Trophoblast cell (in vitro differentiated cells and primary cell): ENCODE measurements at regions not wholly inside any gene's neighbourhood (a gene's known extent, or its start where the extent isn't known, plus 50 kb on each side); places are given as distances from the start of the nearest gene placed in this dataset.

Experiments
- DNase-seq, 2 donors: peaks; one replicate each; pipeline ENCODE4 v3.0.0-alpha.2; 2016
- H2AFZ ChIP-seq: 2 replicates; pipeline ENCODE4 v1.6.1; 2013; ENCODE audit warnings: low read length, moderate library complexity, mild to moderate bottlenecking; ENCODE audit not compliant: insufficient read depth, poor library complexity
- H2AK5ac ChIP-seq: 2 replicates; pipeline ENCODE4 v1.6.1; 2013; ENCODE audit warnings: mild to moderate bottlenecking, low read length
- H2BK120ac ChIP-seq: 2 replicates; pipeline ENCODE4 v1.6.1; 2013; ENCODE audit warnings: low read length, mild to moderate bottlenecking, moderate library complexity; ENCODE audit not compliant: insufficient read depth, poor library complexity
- H2BK12ac ChIP-seq: 2 replicates; pipeline ENCODE4 v1.6.1; 2013; ENCODE audit warnings: mild to moderate bottlenecking, low read length, moderate library complexity
- H2BK5ac ChIP-seq: 2 replicates; pipeline ENCODE4 v1.6.1; 2013; ENCODE audit warnings: low read length, low read depth, moderate library complexity, mild to moderate bottlenecking; ENCODE audit not compliant: poor library complexity
- H3K14ac ChIP-seq: 2 replicates; pipeline ENCODE4 v1.6.1; 2013; ENCODE audit warnings: mild to moderate bottlenecking, low read length
- H3K18ac ChIP-seq: 2 replicates; pipeline ENCODE4 v1.6.1; 2013; ENCODE audit warnings: mild to moderate bottlenecking, low read length
- H3K23ac ChIP-seq: 2 replicates; pipeline ENCODE4 v1.6.1; 2013; ENCODE audit warnings: low read length
- H3K27ac ChIP-seq: 2 replicates; pipeline ENCODE4 v1.5.1; 2013; ENCODE audit warnings: low read depth, mild to moderate bottlenecking, inconsistent platforms, low read length, moderate library complexity
- H3K27me3 ChIP-seq: 2 replicates; pipeline ENCODE4 v1.6.1; 2013; ENCODE audit warnings: inconsistent platforms, mild to moderate bottlenecking, low read length, moderate library complexity; ENCODE audit not compliant: insufficient read depth
- H3K36me3 ChIP-seq, 2 experiments: 1 replicate in 1 of 2; 2 replicates in 1 of 2; pipeline ENCODE4 v1.6.1; 2013; ENCODE audit warnings: low read length in 2 of 2, mild to moderate bottlenecking in 2 of 2, moderate library complexity in 1 of 2; ENCODE audit not compliant: insufficient read depth in 2 of 2, control insufficient read depth in 1 of 2
- H3K4ac ChIP-seq: 2 replicates; pipeline ENCODE4 v1.6.1; 2013; ENCODE audit warnings: low read depth, mild to moderate bottlenecking, low read length, moderate library complexity
- H3K4me1 ChIP-seq, 2 experiments: 1 replicate in 1 of 2; 2 replicates in 1 of 2; pipeline ENCODE4 v1.6.1; 2013; ENCODE audit warnings: low read length in 2 of 2, mild to moderate bottlenecking in 2 of 2, moderate library complexity in 1 of 2; ENCODE audit not compliant: insufficient read depth in 2 of 2, control insufficient read depth in 1 of 2
- H3K4me2 ChIP-seq: 2 replicates; pipeline ENCODE4 v1.6.1; 2013; ENCODE audit warnings: inconsistent platforms, mild to moderate bottlenecking, low read length, moderate library complexity
- H3K4me3 ChIP-seq: 2 replicates; pipeline ENCODE4 v1.5.1; 2013; ENCODE audit warnings: mild to moderate bottlenecking, low read depth, low read length, inconsistent platforms
- H3K79me1 ChIP-seq: one replicate; pipeline ENCODE4 v1.6.1; 2013; ENCODE audit warnings: low read length
- H3K79me2 ChIP-seq: 2 replicates; pipeline ENCODE4 v1.6.1; 2013; ENCODE audit warnings: low read length, mild to moderate bottlenecking; ENCODE audit not compliant: control insufficient read depth, insufficient read depth, poor library complexity
- H3K9ac ChIP-seq: 2 replicates; pipeline ENCODE4 v1.6.1; 2013; ENCODE audit warnings: mild to moderate bottlenecking, low read length
- H3K9me3 ChIP-seq: 2 replicates; pipeline ENCODE4 v1.6.1; 2013; ENCODE audit warnings: low read depth, mild to moderate bottlenecking, control low read depth, inconsistent platforms, low read length; ENCODE audit not compliant: insufficient read depth
- H4K12ac ChIP-seq: 2 replicates; pipeline ENCODE4 v1.6.1; 2013; ENCODE audit warnings: low read depth, mild to moderate bottlenecking, low read length, moderate library complexity
- H4K8ac ChIP-seq: 2 replicates; pipeline ENCODE4 v1.6.1; 2013; ENCODE audit warnings: low read depth, mild to moderate bottlenecking, low read length, moderate library complexity
- H4K91ac ChIP-seq: one replicate; pipeline ENCODE4 v1.6.1; 2013; ENCODE audit warnings: low read depth, mild to moderate bottlenecking, low read length, moderate library complexity
- WGBS: extraction: QIAGEN DNeasy Blood & Tissue Kit; methylation state at CpG from one replicate; pipeline ENCODE4 v1.1.7; 2013; ENCODE audit warnings: missing lambda C conversion rate; ENCODE audit not compliant: insufficient read length, insufficient coverage; ENCODE audit errors: extremely low coverage; 5-methylcytosine and 5-hydroxymethylcytosine counted together

DNA sequence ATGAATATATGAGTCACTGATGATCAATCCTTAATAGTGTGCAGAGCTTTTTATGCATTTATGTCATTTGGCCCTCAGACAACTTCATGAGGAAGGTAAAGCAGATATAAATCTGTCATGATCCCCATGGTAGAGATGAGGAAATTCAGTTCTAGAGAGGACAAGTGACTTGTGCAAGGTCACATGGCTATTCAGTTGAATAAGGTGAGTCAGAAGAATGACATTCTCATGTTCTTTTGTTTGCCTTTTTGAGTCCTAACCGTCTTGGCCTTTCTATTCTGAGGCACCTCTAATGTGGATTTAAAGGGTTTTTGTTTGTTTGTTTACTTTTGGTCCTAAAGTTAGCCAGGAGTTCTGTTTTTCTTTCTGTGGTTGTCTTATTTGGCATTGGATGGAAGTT is 116.2 kb upstream of the ELAC2 start:
- Histone ChIP-seq H3K27me3 (no peaks in the 10 kb centered on the region), H3K4ac (no peak overlapping the region), H3K79me1 (peaks cover 1% of the 10 kb centered on the region), H2BK5ac (no peak overlapping the region), H3K18ac (no peak overlapping the region), H2AK5ac (no peak overlapping the region), H3K36me3 (no peaks in the 10 kb centered on the region), H4K91ac (no peak overlapping the region), H3K79me2 (no peaks in the 10 kb centered on the region), H3K4me1 (peaks cover under 1 to 2% of the 10 kb centered on the region in 2 experiments), H3K4me2 (no peak overlapping the region), H3K9me3 (peaks cover 7% of the 10 kb centered on the region), H3K23ac (no peak overlapping the region), H2BK12ac (no peak overlapping the region), H3K9ac (no peak overlapping the region), H4K8ac (no peak overlapping the region), H3K4me3 (no peak overlapping the region), H3K27ac (no peak overlapping the region), H4K12ac (no peak overlapping the region), H2AFZ (no peak overlapping the region), H3K14ac (no peak overlapping the region), H2BK120ac (no peak overlapping the region)
- peak in 1 of 2 donors; percentile 31 for DNase-seq
- no CpG with 5 or more reads among the region's 1 CpG for WGBS

- Histone ChIP-seq H3K9ac (no peak overlapping the region), H3K4me1 (peaks cover 3 to 9% of the 10 kb centered on the region in 2 experiments), H2BK120ac (no peak overlapping the region), H2BK12ac (no peak overlapping the region), H3K4me2 (no peak overlapping the region), H3K4me3 (no peak overlapping the region), H2AFZ (no peak overlapping the region), H4K12ac (no peak overlapping the region), H3K4ac (no peak overlapping the region), H3K79me1 (peaks cover 4% of the 10 kb centered on the region), H3K36me3 (no peaks in the 10 kb centered on the region), H3K27me3 (no peaks in the 10 kb centered on the region), H4K91ac (no peak overlapping the region), H4K8ac (no peak overlapping the region), H3K27ac (no peak overlapping the region), H3K23ac (no peak overlapping the region), H3K9me3 (peaks cover 2% of the 10 kb centered on the region), H3K14ac (no peak overlapping the region), H3K18ac (no peak overlapping the region), H3K79me2 (no peaks in the 10 kb centered on the region), H2BK5ac (no peak overlapping the region), H2AK5ac (no peak overlapping the region)
- no CpG with 5 or more reads among the region's 5 CpGs for WGBS
- DNase-seq, result no peak
Observed at GRCh38 chr17:13131225-13131624, 113.4 kb upstream of the ELAC2 start.

- H3K79me2 ChIP-seq, result no peaks in the 10 kb centered on the region
- no peaks in the 10 kb centered on the region for H3K9me3 ChIP-seq
- H2BK5ac ChIP-seq, result no peak overlapping the region
- H4K12ac ChIP-seq, result no peak overlapping the region
- H3K4ac ChIP-seq, result no peak overlapping the region
- H3K4me3 ChIP-seq, result no peak overlapping the region
- H3K27me3 ChIP-seq, result no peaks in the 10 kb centered on the region
- H3K4me1 ChIP-seq, result peaks cover 3 to 9% of the 10 kb centered on the region in 2 experiments
- H2BK12ac ChIP-seq, result no peak overlapping the region
- H4K8ac ChIP-seq, result no peak overlapping the region
- H3K36me3 ChIP-seq, result no peaks in the 10 kb centered on the region
- H3K27ac ChIP-seq, result peak overlapping the region; percentile 43
- H3K14ac ChIP-seq, result no peak overlapping the region
- H3K79me1 ChIP-seq, result peaks cover 4% of the 10 kb centered on the region
- no peak overlapping the region for H3K23ac ChIP-seq
- no peak overlapping the region for H4K91ac ChIP-seq
- peak; percentile 31 to 81 for DNase-seq
- H2AK5ac ChIP-seq, result no peak overlapping the region
- no peak overlapping the region for H3K4me2 ChIP-seq
- no peak overlapping the region for H2AFZ ChIP-seq
- no peak overlapping the region for H3K9ac ChIP-seq
- H2BK120ac ChIP-seq, result peak overlapping the region; percentile 74
- WGBS, result no CpG with 5 or more reads among the region's 2 CpGs
- H3K18ac ChIP-seq, result no peak overlapping the region
Observed at GRCh38 chr17:13129356-13129755, 111.5 kb upstream of the ELAC2 start.

DNA sequence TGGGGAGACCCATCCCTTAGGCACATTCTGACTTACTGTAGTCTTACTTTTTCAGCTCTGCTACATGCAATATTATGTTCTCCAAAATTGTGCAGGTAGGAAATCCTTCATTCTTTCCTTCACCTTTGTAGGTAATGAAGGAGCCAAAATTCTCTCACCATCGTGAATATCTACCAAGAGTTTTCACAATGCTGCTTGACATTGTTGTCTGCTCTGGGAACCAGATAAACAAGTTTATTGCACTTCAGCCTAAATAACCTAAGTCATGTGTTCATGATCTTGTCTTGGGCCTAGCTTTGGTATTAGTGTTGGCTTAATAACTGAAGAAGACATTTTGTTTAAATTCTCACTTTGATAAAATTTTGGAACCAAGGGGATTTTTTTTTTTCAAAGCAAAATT is 110.8 kb upstream of the ELAC2 start:
- Histone ChIP-seq H4K8ac (peak overlapping the region; percentile 62), H4K91ac (no peak overlapping the region), H3K18ac (no peak overlapping the region), H2BK5ac (no peak overlapping the region), H3K79me2 (no peaks in the 10 kb centered on the region), H3K79me1 (peaks cover 4% of the 10 kb centered on the region), H3K4me3 (no peak overlapping the region), H3K14ac (no peak overlapping the region), H3K27me3 (no peaks in the 10 kb centered on the region), H2AK5ac (no peak overlapping the region), H3K9me3 (no peaks in the 10 kb centered on the region), H3K4me1 (peaks cover 3 to 9% of the 10 kb centered on the region in 2 experiments), H4K12ac (no peak overlapping the region), H3K27ac (no peak overlapping the region), H2BK12ac (no peak overlapping the region), H3K4ac (no peak overlapping the region), H3K23ac (no peak overlapping the region), H2BK120ac (no peak overlapping the region), H3K9ac (no peak overlapping the region), H2AFZ (no peak overlapping the region), H3K36me3 (no peaks in the 10 kb centered on the region), H3K4me2 (peak overlapping the region; percentile 6)
- WGBS, result no CpG with 5 or more reads among the region's 1 CpG
- DNase-seq, result peak; percentile 69 to 97
